C4-2B (cell line): ENCODE measurements at regions not wholly inside any gene's neighbourhood (a gene's known extent, or its start where the extent isn't known, plus 50 kb on each side); places are given as distances from the start of the nearest gene placed in this dataset.

ENCODE experiments used
- ZFX ChIP-seq: fragments of 450-650 bp; IDR thresholded peaks from 2 replicates; pipeline ENCODE4 v1.6.1; 2017
- TF ChIP-seq, protein P1 (sequence below): fragments of 450-650 bp; conservative IDR thresholded peaks from 2 replicates; pipeline ENCODE4 v1.5.1; 2017; ENCODE audit warnings: mild to moderate bottlenecking

DNA sequence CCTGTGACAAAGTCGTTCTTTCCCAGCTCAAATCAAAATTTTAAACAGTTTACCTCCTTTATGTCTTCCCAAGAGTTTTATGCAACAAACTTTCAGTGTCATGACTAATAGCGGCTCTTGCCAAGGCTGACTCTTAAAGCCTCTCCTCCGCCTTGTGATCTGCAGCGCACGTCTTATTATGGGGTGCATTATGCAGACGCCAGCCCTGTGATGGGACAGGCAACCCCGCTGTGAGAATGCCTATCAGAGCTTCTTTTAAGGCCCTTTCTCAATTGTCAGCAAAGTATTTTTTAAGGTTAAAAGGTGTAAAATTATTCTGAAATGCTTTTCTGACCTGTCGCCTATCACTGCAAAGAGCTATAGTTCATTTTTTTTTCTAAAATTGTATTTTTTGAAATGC is 152.8 kb downstream of the SOX1 start:
- TF ChIP-seq, protein P1, sequence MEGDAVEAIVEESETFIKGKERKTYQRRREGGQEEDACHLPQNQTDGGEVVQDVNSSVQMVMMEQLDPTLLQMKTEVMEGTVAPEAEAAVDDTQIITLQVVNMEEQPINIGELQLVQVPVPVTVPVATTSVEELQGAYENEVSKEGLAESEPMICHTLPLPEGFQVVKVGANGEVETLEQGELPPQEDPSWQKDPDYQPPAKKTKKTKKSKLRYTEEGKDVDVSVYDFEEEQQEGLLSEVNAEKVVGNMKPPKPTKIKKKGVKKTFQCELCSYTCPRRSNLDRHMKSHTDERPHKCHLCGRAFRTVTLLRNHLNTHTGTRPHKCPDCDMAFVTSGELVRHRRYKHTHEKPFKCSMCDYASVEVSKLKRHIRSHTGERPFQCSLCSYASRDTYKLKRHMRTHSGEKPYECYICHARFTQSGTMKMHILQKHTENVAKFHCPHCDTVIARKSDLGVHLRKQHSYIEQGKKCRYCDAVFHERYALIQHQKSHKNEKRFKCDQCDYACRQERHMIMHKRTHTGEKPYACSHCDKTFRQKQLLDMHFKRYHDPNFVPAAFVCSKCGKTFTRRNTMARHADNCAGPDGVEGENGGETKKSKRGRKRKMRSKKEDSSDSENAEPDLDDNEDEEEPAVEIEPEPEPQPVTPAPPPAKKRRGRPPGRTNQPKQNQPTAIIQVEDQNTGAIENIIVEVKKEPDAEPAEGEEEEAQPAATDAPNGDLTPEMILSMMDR = no peak
- no peak for TF ChIP-seq ZFX
